Endometrium (tissue), 2 donors: ENCODE measurements at regions not wholly inside any gene's neighbourhood (a gene's known extent, or its start where the extent isn't known, plus 50 kb on each side); places are given as distances from the start of the nearest gene placed in this dataset.

ENCODE experiments used
- FAIRE-seq: peaks from 2 replicates; lab custom pipeline; 2012; peaks lifted over from hg19 to GRCh38; lab: Jason Lieb, UNC
- donor health status: control.
- donor health status: control.

GRCh38 chr14:40494483-40494882, 1062.2 kb upstream of the FBXO33 start:
- no peak for FAIRE-seq

- FAIRE-seq = no peak
These were observed 1055.6 kb upstream of the FBXO33 start for GRCh38 chr14:40487824-40488223.

- FAIRE-seq = peak; percentile 72
These were observed 1053.5 kb upstream of the FBXO33 start for GRCh38 chr14:40485688-40486087.

GRCh38 chr14:40476005-40476404, 1043.8 kb upstream of the FBXO33 start:
- FAIRE-seq = no peak

- no peak for FAIRE-seq
These were observed 1035.7 kb upstream of the FBXO33 start for GRCh38 chr14:40467969-40468368.

- no peak for FAIRE-seq
These were observed 1032.3 kb upstream of the FBXO33 start for GRCh38 chr14:40464531-40464930.

GRCh38 chr14:40463886-40464285, 1031.7 kb upstream of the FBXO33 start:
- FAIRE-seq = no peak

GRCh38 chr14:40452674-40453073, 1020.4 kb upstream of the FBXO33 start:
- FAIRE-seq = no peak

- no peak for FAIRE-seq
These were observed 1014.8 kb upstream of the FBXO33 start for GRCh38 chr14:40447017-40447416.

GRCh38 chr14:40445020-40445419, 1012.8 kb upstream of the FBXO33 start:
- FAIRE-seq = no peak

- FAIRE-seq = no peak
These were observed 1004.3 kb upstream of the FBXO33 start for GRCh38 chr14:40436551-40436950.

- no peak for FAIRE-seq
These were observed 985.7 kb upstream of the FBXO33 start for GRCh38 chr14:40417777-40418401.

GRCh38 chr14:40416565-40416964, 984.3 kb upstream of the FBXO33 start:
- no peak for FAIRE-seq

GRCh38 chr14:40414386-40414785, 982.2 kb upstream of the FBXO33 start:
- FAIRE-seq = peak; percentile 12

GRCh38 chr14:40413136-40413535, 980.9 kb upstream of the FBXO33 start:
- FAIRE-seq = no peak

GRCh38 chr14:40410708-40411107, 978.5 kb upstream of the FBXO33 start:
- FAIRE-seq = no peak

GRCh38 chr14:40402957-40403356, 970.7 kb upstream of the FBXO33 start:
- FAIRE-seq = no peak

GRCh38 chr14:40398981-40399380, 966.7 kb upstream of the FBXO33 start:
- no peak for FAIRE-seq

GRCh38 chr14:40394634-40395340, 962.6 kb upstream of the FBXO33 start:
- no peak for FAIRE-seq

GRCh38 chr14:40393143-40393542, 960.9 kb upstream of the FBXO33 start:
- no peak for FAIRE-seq

GRCh38 chr14:40386433-40386832, 954.2 kb upstream of the FBXO33 start:
- FAIRE-seq = no peak

GRCh38 chr14:40374221-40374620, 942.0 kb upstream of the FBXO33 start:
- FAIRE-seq = no peak

GRCh38 chr14:40371011-40371410, 938.8 kb upstream of the FBXO33 start:
- no peak for FAIRE-seq

- no peak for FAIRE-seq
These were observed 936.1 kb upstream of the FBXO33 start for GRCh38 chr14:40368314-40368713.
